GM18868 (cell line): ENCODE measurements at regions not wholly inside any gene's neighbourhood (a gene's known extent, or its start where the extent isn't known, plus 50 kb on each side); places are given as distances from the start of the nearest gene placed in this dataset.

Source experiments
- ATAC-seq: cut with Tn5 transposase; IDR thresholded peaks from one replicate; pipeline ENCODE4 v1.9.1; 2021; ENCODE audit warnings: mild to moderate bottlenecking, moderate library complexity; ENCODE audit not compliant: unreplicated experiment

GRCh38 chr6:153882411-153882810 is 156.6 kb upstream of the OPRM1 start:
- no peak for ATAC-seq

- no peak for ATAC-seq
These were observed 165.5 kb upstream of the OPRM1 start for GRCh38 chr6:153873541-153873940.

- no peak for ATAC-seq
These were observed 166.1 kb upstream of the OPRM1 start for GRCh38 chr6:153872946-153873345.

- ATAC-seq, result no peak
These were observed 176.1 kb upstream of the OPRM1 start for GRCh38 chr6:153862927-153863326.

GRCh38 chr6:153862139-153862538 is 176.9 kb upstream of the OPRM1 start:
- no peak for ATAC-seq

- ATAC-seq, result peak; percentile 75
These were observed 180.5 kb upstream of the OPRM1 start for GRCh38 chr6:153858529-153858928.

GRCh38 chr6:153856929-153857376 is 182.1 kb upstream of the OPRM1 start:
- ATAC-seq, result no peak

GRCh38 chr6:153852481-153852880 is 186.6 kb upstream of the OPRM1 start:
- no peak for ATAC-seq

GRCh38 chr6:153852034-153852433 is 187.0 kb upstream of the OPRM1 start:
- ATAC-seq, result no peak

- no peak for ATAC-seq
These were observed 189.8 kb upstream of the OPRM1 start for GRCh38 chr6:153849072-153849779.

GRCh38 chr6:153843420-153843819 is 195.6 kb upstream of the OPRM1 start:
- ATAC-seq, result no peak

GRCh38 chr6:153842491-153842890 is 196.5 kb upstream of the OPRM1 start:
- ATAC-seq, result no peak

GRCh38 chr6:153840039-153840850 is 198.8 kb upstream of the OPRM1 start:
- no peak for ATAC-seq

- no peak for ATAC-seq
These were observed 206.5 kb upstream of the OPRM1 start for GRCh38 chr6:153832543-153832942.

GRCh38 chr6:153831350-153832078 is 207.5 kb upstream of the OPRM1 start:
- no peak for ATAC-seq

- no peak for ATAC-seq
These were observed 221.9 kb upstream of the OPRM1 start for GRCh38 chr6:153817173-153817572.

GRCh38 chr6:153816366-153816765 is 222.7 kb upstream of the OPRM1 start:
- ATAC-seq, result no peak

- peak; percentile 48 for ATAC-seq
These were observed 224.9 kb upstream of the OPRM1 start for GRCh38 chr6:153814136-153814535.

GRCh38 chr6:153804755-153805330 is 234.2 kb upstream of the OPRM1 start:
- ATAC-seq, result no peak

GRCh38 chr6:153801917-153802316 is 237.1 kb upstream of the OPRM1 start:
- no peak for ATAC-seq

GRCh38 chr6:153800580-153801188 is 238.4 kb upstream of the OPRM1 start:
- ATAC-seq, result no peak
